HG02623 (cell line): ENCODE measurements at regions not wholly inside any gene's neighbourhood (a gene's known extent, or its start where the extent isn't known, plus 50 kb on each side); places are given as distances from the start of the nearest gene placed in this dataset.
"Not testable (repeated sequence)": the region's sequence is repeated elsewhere in the genome, so short reads cannot be mapped to it uniquely, and the experiment has no call there.

Source experiments
- ATAC-seq: cut with Tn5 transposase; IDR thresholded peaks from one replicate; pipeline ENCODE4 v1.9.1; 2021; ENCODE audit warnings: moderate library complexity; ENCODE audit not compliant: unreplicated experiment

DNA sequence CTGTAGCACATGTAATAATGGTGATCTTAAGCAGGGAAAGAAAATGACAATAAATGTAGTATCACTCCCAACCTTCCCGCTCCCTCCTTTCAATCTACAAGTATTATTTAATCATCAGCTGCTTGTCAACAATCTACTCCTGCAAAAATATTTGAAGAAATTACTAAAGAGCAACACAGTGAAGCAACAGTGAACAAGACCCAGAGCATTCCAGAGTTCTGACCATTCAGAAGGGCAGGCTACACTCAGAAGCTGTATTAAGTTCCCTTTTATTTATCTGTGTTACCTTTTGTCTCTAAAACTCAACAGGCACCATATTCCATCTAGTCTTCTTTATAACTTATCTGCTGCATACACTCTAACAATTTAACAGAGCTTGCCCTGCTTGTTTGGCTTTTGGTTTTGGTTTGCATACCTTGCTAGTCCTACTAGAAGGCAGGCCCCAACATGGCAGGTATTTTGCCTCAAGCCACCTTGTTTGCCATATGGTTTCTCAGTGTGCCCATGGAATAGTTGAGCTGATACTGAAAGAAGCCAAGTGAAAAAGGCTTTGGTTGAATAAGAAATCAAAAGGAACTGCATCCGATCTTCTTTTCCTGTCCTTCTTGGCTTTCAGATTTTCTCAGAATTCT, 253.9 kb downstream of the CEMIP2 start:
- ATAC-seq = no peak

DNA sequence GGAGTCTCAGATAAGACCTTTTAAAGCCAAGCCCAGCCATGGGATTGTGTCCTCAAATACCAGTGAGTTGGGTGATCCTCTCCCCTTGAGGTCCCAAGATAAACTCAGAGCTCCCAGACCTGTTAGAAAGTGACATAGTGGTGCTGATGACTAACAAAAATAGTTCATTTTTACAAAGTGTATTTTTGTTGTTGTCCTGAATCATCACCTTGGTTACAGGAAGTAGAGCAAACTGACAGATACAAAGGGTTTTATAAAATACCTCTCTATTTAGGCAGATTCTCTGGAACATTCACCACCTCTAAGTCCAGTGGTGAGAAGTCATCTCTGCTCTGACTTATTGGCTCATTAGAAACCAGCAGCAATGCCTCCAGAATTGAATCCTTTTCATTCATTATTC, 259.3 kb downstream of the CEMIP2 start:
- no peak for ATAC-seq

DNA sequence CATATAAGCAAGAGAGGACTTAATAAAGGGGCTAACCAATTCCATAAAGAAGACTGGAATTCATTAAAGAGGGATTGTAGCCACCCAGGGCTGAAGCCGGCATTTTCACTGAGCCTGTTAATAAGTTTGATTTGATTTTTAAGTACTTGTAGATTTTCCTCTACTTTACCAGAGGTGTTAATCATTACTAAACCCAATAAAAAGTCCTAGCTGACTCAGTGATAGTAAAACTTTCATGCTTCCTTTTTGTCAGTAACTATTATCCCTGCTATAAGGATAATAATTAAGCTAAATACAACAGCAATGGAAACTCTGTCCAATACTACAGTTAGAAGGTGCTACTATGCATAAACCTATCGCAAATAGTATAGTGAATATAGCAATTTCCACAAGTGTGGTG, 260.2 kb downstream of the CEMIP2 start:
- not testable (repeated sequence) for ATAC-seq

DNA sequence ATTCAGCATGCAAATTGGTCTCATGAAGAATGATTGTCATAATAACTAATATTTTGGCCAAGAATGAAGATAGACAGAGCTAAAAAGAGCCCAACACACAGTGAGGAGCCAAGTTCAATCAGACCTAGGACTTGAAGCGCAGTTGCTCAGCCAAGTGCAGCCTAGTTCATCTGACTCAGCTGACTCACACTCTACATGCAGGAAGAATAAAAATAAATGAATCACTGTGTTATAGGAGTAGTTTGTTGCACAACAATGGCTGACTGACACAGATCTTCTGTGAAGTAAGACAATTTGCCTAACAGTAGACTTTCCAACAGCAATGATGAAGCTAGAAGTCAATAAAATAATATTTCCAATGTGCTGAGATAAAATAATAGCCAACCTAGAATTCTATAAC, 261.5 kb downstream of the CEMIP2 start:
- ATAC-seq = no peak

DNA sequence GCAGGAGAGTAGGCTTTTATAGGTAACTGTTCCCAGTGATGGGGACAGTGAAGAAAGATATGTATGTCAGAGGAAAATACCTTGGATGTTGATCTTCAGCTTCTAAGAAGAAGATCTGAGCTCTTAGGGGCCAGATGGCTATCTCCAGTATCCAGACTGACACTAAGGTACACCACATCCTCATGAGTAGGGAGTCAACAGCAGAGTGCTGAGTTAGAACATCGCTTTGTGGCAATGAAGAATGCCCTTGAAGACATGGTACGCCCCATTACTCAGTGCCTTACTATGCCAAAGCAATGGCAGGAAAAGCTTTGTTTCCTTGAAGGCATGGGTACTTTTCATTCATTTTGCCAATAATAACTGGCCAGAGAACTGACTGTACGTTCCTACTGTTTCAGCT, 263.7 kb downstream of the CEMIP2 start:
- no peak for ATAC-seq

DNA sequence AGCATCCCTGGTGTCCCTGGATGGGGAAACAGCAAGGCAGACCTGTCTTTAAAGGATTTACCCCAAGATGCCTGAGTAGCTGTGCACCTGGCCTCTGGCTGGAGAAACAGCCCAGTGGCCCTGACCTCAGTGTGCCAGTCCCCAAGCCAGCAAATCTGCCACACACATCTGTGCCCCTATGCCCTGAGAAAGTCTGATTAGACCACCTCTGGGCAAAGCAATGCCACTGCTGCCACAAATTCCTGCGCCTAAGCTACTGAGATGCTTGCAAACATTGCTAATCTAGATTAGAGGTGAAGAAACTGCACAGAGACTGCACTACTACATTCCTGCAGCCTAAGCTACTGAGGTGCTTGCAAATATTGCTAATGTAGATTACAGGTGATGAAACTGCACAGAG, 269.6 kb downstream of the CEMIP2 start:
- ATAC-seq = no peak

DNA sequence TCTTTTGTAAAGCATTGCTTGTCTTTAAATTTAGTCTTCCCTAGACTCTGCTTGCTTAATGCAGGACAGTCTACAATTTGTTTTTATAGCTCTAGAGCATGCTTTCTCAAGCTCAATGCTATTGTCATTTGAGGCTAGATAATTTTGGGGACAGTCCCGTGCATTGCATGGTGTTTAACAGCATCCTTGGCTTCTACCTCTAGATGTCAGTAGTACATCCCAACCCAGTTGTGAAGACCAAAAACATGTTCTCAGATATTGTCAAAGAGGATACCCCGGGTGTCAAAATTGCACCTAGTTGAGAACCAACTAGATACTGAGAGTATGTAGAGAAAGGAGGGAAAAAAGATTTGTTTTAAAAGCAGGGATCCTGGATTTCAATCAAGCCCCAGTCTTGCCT, 277.5 kb downstream of the CEMIP2 start:
- no peak for ATAC-seq

DNA sequence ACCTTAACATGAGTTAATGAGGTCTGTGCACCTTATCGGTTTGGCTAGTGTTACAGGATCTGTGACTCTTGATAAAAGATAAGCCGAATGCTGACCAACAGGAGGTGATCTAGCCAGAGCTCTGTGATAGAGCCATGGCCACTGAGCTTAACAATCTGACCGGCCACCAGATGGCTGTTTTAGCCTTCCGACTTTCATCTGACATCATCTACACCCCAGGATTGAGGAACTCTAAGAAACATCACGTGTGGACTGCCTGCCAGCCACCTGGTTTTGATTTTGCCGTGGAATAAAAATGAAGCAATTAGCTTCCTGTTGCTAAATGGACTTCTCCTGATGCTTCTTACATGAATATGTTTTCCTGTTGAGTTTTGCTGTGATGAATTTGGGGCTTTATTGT, 281.3 kb downstream of the CEMIP2 start:
- no peak for ATAC-seq

DNA sequence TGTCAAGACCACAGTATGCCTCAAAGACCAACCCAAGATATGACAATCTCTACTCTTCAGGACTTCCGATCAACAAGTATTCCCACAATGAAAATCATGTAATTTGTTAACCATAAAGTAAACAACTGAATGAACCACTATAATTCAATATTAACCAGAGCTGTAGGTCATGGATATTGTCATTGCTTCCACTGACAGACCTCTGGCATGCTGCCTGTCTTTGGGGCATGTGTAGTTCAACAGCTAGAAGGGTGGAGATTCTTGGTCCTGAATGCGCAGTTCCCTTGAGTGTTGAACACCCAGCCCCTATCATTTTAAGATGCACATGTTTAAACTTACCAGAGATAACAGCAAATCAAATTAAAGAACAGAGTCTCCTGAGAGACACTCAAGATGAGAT, 283.0 kb downstream of the CEMIP2 start:
- ATAC-seq = no peak

DNA sequence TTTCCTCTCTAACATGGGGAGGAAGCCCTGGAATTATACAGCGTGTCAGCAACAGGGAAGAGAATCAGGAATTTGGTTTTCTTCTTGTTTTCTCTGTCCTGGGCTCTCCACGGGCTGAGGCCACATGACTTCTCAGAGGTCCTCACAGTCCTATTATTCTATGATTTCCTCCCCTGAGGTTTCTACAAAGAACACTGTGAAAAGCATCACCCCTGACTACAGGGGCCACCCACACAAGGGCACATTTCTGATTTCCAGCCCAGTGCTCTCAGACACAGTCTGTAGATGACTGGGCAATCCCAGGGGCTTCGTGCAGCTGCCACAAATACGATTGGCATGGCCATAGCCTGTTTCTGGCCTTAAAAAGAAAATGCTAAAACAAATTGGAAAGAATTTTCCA, 284.9 kb downstream of the CEMIP2 start:
- ATAC-seq = no peak

DNA sequence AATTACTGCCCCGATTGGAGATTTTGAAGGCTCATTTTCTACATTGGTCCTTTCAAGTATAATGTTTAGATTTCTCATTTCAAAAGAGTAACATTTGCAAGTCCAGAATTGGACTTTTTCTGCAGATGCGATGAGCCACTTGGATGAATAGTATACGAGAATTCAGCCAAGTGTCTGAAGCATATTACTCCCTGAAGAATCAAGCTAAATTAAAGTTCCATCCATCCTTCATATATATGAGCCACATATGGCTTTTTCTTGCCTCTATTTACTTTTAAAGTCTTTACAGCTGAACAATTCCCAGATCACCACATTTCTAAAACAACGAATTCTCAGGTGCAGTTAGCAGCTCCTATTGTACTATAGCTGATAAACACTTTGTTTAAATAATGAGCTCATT, 288.7 kb downstream of the CEMIP2 start:
- no peak for ATAC-seq

DNA sequence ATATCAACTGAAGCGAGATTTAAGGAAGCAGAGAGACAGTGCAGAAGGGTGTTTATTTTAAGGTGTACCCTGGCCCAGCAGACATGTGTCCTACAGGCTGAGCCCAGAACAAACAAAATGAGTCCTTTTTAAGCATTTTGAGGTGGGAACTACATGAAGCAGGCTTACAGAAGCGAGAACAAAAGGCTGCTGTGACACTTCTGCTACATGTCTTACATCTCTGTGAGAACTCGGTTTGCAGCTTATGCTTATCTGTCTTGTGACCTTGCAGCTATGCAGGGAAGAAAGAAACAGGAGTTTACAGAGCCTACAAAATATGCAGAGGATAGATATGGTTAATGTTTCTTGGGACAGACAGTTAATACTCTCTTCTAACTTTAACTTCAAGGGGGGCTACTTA, 295.9 kb downstream of the CEMIP2 start:
- no peak for ATAC-seq

DNA sequence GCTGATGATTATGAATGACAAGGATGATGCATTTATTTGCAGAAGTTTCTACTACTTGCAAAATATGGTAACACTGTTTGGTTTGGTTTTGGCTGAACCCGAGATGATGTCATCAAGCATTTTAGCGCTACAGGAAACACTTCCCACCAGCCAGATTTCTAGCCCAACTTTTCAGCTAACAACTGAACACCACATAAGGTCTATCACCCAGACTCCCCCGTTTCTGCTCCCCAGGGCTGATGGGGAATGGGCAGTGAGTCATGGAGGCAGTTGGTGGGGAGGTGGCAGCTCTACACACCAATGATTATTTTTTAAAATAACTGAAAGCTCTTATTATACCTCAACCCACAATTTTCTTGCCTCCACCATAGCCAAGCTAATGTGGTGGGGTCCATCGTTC, 302.9 kb downstream of the CEMIP2 start:
- ATAC-seq = no peak

DNA sequence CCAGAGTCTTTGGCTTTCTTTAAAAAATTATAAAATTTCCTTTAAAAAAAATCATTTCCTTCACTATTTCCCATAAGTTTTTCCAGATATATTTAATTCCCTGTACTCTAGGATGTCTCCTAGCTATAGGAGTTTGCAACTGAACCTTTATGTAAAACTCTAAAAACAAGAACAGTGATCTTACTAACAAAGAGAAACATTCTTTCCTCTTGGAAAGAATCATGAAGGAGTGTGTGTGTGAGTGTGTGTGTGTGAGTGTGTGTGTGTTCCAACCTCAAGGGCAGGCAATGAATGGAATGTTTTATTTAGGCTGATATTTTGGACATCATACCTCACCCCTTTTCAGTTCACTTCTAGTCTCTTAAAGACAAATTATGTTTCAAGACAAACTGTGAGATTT, 309.2 kb downstream of the CEMIP2 start:
- no peak for ATAC-seq

DNA sequence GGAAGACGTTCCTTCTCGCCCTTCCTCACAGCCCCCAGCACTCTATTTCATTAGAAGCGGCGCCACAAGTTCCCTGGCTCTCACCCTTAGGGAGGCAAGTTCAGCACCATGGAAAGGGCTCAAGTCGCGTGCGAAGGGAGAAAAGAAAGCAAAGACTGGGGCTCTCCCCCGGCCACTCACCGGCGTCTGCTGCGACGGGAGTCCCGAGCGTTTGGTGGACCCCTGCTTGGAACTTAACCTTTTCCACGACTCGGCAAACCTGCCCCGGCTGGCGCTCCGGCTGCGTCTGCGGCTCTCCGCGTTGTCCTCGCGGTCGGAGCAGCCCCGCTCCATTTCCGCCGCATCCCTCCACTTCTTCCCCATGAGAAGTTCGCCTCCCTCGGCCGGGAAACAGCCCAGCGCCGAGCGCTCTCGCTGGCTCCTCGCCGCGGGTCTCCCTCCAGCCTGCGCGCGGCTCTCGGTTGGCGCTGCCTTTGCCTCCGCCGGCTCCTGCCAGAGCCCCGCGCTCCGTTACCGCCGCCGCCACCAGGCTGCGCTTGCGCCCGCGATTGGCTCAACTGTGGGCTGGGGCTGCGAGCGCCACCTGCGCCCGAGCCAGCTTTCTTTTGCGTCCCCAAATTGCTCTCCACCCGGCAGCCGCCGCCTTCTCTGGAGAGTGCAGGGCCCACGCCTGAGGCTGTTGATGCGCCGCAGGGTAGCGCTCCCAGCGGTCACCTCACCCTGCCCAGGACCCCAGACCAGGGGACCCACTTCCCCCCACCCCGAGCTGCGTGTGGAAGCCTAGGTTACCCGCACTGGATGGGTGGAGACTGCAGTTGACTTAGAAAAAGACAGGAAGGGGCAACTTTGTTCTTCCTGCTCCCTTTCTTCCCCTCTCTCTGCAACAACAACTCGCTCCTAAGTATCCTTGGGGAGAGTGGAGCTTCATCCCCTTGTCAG, 321.6 kb downstream of the CEMIP2 start:
- peak; percentile 69 for ATAC-seq

DNA sequence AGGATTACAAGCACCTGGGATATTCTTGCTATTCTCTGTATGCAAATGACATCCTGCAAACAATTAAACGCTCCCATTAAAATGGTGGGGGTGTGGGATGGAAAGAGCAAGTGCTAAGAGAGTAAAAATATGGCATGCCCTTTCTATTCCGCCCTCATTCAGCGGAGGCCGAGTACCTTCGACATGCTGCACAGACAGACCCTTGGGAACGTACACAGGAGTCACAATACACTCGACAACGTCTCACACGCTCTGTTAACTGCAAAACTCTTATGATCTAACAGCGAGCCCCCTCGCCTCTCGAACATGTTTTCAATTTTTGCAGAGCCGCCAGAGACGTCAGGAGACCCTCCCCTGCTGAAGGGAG, 322.2 kb downstream of the CEMIP2 start:
- no peak for ATAC-seq

DNA sequence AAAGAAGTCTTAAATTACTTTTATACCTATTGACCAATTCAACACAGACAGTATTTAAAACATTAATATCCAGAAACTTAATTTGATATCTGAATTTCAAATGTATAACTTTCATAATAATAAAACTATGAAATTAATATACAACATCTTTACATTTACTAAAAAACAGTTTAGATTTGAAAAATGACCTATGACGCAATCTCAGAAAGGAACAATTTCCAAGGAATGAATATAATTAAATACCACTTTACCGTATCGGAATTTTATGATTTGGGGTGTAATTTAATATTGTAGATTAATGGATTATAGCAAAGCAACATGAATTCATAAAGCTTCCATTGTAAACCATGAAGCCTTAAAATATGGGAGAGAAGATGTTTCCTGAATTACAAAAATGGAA, 321.5 kb upstream of the TRPM3 start:
- no peak for ATAC-seq

DNA sequence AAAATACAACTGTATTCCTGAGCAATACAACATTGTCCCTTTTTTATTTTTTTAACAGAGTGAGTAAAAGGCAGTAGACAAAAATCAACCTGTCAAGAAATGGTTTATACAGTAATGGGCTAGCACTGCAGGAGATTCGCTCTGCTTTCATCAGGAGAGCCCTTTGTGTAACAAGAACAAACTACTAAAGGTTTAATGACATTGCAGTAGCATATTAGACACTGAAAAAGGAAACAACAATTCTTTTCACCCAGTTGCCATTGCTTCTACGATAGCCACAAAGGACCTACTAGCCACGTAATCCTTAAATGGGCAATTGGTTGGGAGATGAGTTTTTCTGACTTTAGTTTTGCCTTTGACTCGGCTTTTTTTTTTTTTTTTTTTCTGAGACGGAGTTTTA, 319.8 kb upstream of the TRPM3 start:
- no peak for ATAC-seq

DNA sequence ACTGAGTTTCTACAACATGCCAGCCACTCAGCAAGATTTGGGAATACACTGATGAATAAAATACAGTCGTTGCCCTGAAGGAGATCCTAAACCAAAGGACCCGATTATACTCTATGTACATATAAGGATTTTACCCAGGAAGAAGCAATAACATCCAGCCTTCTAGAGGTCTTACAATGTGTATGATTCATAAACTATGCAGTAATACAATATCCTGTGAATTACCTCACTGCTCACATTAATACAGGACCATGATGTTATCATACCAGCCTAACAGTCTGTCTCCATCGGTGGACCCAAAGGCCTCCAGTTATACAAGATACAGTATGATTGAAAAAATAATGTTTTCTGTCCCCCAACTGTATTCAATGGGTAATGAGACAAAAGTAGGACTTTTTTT, 310.5 kb upstream of the TRPM3 start:
- ATAC-seq = no peak

DNA sequence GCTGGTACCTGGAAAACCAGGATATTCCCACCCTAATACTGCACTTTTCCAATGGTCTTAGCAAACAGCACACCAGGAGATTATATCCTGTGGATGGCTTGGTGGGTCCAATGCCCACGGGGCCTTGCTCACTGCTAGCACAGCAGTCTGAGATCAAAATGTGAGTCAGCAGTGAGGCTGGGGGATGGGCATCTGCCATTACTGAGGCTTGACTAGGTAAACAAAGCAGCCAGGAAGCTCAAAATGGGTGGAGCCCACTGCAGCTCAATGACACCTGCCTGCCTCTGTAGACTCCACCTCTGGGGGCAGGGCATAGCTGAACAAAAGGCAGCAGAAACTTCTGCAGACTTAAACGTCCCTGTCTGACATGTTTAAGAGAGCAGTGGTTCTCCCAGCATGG, 285.9 kb upstream of the TRPM3 start:
- not testable (repeated sequence) for ATAC-seq

DNA sequence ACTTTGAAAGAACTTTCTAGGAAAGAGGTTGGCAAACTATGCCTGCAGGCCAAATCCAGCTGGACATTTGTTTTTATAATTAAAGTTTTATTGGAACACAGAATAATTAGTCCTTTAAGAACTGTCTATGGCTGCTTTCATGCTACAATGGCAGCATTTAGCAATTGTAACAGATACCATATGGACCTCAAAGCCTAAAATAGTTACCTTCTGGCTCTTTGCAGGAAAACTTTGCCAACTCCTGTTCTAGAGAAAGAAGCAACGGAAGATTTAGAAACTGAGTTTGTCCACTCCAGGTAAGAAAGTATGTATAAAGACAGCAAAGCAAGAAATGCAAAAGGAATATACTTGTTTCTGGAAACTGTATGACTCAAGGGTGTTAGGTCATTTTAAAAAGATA, 281.7 kb upstream of the TRPM3 start:
- no peak for ATAC-seq

DNA sequence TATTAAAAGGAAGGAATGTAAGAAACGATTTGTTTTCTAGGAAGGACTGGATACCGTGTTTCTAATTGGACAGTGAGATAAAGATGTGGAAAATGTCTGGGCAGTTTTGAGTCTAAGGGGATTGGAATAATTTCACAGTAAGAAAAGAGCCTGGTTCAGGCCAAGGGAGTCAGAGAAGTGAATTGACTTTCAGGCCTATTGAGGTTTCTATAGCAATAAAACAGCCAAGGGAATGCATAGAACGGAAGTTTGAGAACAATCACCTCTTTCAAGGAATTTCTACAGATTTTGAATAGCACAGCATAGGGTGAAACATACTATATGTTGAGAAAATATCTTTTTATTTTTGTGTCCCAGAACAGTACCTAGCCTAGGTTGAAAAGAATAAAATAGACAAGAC, 271.6 kb upstream of the TRPM3 start:
- no peak for ATAC-seq

DNA sequence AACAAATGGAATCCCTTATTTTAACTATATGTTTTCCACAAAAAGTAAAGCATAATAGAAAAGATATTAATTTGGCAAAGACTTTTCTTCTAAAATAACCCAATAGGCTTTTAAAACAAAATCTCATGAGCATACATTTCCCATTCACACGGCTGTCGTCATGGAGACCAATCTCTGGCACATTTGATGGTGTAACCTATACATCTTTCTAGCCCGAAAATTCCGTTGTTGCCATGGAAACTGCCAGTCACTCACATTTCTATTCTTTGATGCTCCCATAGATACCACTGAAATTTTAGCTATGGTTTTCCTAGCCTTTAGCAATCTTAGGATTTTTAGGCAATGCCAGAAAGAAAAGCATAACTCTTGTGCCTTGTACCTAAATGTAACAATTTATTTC, 262.9 kb upstream of the TRPM3 start:
- no peak for ATAC-seq
